Breast epithelium (tissue), 3 donors: ENCODE measurements at regions not wholly inside any gene's neighbourhood (a gene's known extent, or its start where the extent isn't known, plus 50 kb on each side); places are given as distances from the start of the nearest gene placed in this dataset.

Experiments used
- POLR2A ChIP-seq: fragments of 450-650 bp; IDR thresholded peaks from one replicate; pipeline ENCODE4 v1.6.1; 2016; ENCODE audit warnings: antibody characterized with exemption, mild to moderate bottlenecking, moderate library complexity
- TF ChIP-seq, protein P1 (sequence below), 3 donors: fragments of 450-650 bp; IDR thresholded peaks; one replicate each; pipeline ENCODE4 v1.5.1; 2016 to 2017; ENCODE audit warnings: antibody characterized with exemption in 3 of 3, mild to moderate bottlenecking in 3 of 3, moderate library complexity in 3 of 3

GRCh38 chr18:72623444-72623843 lies 79.3 kb upstream of the CBLN2 start:
- TF ChIP-seq, protein P1, sequence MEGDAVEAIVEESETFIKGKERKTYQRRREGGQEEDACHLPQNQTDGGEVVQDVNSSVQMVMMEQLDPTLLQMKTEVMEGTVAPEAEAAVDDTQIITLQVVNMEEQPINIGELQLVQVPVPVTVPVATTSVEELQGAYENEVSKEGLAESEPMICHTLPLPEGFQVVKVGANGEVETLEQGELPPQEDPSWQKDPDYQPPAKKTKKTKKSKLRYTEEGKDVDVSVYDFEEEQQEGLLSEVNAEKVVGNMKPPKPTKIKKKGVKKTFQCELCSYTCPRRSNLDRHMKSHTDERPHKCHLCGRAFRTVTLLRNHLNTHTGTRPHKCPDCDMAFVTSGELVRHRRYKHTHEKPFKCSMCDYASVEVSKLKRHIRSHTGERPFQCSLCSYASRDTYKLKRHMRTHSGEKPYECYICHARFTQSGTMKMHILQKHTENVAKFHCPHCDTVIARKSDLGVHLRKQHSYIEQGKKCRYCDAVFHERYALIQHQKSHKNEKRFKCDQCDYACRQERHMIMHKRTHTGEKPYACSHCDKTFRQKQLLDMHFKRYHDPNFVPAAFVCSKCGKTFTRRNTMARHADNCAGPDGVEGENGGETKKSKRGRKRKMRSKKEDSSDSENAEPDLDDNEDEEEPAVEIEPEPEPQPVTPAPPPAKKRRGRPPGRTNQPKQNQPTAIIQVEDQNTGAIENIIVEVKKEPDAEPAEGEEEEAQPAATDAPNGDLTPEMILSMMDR (IDR thresholded peaks at IDR 0.05) = no peak
- no peak for TF ChIP-seq POLR2A
